GM19193 (cell line): ENCODE measurements at regions not wholly inside any gene's neighbourhood (a gene's known extent, or its start where the extent isn't known, plus 50 kb on each side); places are given as distances from the start of the nearest gene placed in this dataset.

Experiments
- POLR2A ChIP-seq: IDR thresholded peaks from 4 replicates; pipeline ENCODE4 v1.6.1; 2011; ENCODE audit not compliant: insufficient read depth, insufficient read length; ENCODE audit errors: extremely low read depth

DNA sequence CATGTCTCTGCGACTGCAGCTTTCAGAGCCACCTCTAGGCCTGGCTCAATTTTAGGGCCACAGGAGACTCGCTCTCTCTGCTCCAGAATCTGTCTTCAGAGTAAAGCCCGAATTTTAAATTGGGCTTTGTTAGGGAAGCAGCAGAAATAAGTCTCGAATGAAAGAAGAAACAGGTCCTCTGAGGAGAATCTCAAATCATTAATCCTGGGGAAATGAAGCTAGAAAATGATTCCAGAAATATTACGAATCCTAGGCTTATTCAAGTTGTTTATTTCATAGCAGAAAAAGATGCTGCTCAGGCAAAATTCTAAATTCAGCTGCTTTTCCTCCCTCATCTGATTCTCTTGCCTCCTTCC lies 114.2 kb upstream of the THBS1 start:
- no peak for TF ChIP-seq POLR2A

DNA sequence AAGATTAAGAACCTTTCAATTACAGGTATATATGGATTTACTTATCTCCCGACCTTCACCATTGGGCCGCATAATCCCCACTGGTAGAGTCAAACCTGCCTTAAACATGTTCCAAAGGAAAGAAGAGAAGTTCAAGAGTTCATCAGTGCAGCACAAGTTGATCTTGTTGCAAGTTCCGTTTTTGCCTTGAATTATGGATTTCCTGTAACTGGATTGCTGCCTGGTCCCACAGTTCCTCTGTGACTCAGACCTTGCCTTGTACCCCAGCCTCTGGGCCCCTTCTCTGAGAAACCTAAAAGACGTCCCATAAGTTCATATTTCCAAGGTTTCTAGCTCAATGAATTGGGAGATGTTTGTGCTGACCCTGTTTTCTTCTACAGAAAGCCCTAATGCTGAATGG lies 112.5 kb upstream of the THBS1 start:
- TF ChIP-seq POLR2A: no peak

DNA sequence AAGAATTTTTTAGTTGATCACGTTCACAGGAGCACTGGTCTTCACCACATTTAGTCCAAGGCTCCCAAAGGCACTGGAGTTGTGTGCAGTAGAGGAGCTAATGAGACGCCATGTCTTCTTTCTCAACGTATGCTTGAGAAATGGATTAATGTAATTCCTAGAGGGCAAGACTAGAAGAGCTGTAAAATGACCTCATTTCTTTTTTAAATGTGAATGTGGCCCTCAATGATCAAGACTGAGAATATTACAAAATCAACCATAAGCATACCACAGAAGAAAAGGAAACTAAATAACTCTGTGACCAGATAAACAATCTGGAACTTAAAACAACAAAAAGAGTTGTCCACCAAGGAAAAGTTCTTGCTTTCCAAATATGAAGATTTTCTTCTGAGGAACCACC lies 112.1 kb upstream of the THBS1 start:
- no peak for TF ChIP-seq POLR2A

DNA sequence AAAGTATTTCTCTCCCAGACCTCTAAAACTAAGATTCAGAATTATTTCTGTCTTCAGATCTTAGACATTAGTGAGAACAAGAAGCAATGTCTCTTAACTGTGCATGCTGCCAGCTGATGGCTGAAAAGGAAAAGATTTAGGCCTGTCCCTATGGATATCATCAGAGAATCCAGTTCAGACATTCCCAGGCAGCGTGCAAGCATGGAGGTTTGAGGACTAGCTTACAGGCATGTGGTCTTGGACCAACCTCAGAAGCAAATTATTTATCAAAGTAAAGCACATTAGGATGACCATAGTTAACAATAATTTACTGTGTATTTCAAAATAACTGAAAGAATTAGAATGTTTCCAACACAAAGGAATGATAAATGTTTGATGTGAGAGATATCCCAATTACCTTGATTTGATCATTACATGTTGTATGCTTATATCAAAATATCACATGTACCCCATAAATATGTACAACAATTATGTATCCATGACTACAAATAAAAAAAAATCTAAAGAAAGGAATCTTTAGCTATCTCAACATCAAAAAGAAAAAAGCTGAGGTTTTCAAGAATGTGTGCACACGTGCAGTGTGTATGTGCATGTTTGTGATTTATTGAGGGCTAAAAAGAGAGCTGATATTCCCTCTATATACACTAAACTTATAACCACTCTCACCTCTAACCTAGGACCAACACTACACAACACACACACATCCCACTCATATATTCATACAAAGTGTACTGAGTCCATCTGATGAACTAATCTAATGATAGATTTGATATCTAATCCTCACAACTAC lies 108.9 kb upstream of the THBS1 start:
- TF ChIP-seq POLR2A: no peak

DNA sequence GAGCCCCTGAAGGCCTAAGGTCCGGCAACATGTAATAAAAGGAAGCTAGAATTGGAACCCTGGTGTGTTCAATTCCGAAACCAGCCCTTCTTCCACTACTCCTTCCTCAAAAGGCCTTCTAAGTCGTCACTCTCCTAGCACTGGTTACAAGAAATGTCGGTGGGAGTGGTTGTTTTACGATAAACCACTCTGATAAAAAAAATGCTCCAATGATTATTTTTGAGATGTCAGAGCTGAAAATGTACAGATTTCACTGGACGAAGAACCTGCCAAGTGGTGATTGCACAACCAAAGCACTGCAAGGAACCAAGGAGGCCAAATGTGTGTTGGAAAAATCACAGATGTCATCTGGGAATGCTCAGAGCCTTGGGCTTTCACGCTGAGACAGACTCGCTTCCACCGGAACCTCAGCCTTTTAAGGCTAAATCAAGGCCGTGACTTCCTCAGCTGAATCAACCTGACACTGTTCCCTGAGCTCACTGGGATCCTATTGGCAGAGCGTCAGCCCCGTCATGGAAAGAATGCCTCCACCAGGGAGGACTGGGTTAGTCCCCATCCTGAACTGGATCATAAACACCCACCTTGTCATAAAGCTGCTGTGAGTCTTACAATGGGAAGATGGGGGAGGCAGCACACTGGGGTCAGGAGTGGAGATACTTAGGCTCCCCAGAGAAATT lies 108.1 kb upstream of the THBS1 start:
- no peak for TF ChIP-seq POLR2A

DNA sequence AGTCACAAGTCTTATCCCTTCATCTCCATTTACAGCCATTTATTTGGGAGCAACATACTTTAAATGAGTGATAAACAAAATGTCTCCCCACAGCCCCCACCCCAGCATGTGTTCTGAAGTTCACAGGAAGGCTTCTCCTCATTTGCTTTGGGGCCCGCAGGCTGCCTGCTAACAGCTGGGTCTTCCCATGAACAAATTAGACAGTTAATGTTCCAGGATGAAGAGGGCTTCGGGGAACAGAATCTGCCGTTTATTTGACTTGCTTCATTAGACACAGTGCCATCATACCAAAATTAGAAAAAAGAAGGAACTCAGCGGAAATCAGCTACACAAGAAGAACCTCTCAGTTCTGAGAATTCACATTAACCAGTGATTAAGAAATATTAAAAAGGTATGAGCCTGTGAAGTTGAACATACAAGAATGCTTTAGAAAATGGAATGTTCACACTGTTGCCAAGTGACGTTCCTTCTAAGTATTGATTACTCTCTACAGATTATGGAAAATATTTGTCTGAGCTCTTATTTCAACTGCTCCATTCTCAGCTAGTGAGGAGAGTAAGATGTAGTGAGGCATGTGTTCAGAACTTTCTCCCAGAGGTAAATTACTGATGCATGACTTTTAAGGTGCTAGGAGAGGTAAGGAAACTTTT lies 107.5 kb upstream of the THBS1 start:
- no peak for TF ChIP-seq POLR2A

DNA sequence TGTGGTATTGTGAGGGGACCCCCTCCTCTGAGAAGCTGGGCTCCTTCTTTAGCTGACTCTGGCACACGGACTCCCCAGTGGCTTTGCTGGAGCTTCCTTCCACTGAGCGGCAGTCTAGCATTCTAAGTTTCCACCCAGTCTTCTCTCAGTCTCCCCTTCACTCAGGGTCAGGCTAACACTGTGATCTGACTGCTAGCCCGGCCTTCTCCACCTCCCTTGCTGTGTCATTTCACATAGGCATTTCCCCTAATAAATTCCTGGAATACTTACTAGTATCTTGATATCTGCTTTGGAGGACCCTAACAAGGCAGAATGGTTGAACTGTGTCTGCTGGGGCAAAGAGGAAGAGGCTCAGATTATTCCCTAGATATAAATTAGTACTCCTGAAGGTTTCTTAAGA lies 106.2 kb upstream of the THBS1 start:
- TF ChIP-seq POLR2A: no peak

DNA sequence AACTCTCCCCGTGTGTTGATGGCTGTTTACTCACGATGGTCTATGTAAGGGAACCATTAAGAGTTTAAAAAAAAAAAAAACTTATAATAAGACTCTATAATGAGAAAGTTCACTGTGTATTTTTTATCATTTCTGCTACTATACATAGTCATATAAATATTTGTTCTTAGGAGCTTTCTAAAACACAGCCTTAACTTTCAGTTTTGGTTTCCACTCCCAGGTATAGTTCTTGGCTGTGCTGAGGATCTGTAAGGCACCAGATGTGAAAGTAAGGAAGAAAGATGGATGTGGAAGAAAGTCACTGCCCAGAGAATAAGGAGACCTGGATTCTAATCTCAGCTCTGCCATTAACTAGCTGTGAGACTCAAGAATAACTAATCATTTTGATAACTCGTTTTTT lies 101.9 kb upstream of the THBS1 start:
- TF ChIP-seq POLR2A: no peak

DNA sequence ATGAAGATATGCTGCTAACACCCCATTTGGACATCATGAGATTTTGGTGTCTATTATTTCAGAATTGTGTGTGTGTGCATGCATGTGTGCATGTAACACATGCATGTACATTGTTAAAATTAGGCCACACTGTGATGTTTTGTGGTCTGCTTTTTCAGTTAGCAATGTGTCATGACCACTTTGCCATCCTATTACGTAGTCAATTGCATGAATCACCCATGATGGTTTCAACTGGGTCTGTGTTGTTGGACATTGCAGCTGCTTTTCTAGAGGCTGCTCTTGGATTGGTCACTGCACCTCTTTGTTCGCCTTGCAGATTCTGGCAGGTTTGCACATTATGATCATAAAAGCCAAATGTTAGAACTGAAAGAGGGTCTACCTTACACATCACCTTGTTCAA lies 101.0 kb upstream of the THBS1 start:
- TF ChIP-seq POLR2A: no peak

DNA sequence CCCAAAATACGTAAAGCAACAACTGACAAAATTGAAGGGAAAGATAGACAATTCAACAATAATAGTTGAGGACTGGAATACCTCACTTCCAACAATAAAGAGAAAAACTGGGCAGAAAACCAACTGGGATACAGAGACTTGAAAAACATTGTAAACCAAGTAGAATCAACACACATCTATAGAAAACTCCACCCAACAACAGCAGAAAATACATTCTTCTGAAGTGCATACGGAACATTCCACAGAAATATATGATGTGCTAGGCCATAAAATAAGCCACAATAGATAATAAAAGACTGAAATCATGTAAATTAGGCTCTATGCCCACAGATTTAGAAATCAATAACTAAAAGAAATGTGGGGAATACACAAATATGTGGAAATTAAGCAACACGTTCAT lies 98.4 kb upstream of the THBS1 start:
- TF ChIP-seq POLR2A: no peak

DNA sequence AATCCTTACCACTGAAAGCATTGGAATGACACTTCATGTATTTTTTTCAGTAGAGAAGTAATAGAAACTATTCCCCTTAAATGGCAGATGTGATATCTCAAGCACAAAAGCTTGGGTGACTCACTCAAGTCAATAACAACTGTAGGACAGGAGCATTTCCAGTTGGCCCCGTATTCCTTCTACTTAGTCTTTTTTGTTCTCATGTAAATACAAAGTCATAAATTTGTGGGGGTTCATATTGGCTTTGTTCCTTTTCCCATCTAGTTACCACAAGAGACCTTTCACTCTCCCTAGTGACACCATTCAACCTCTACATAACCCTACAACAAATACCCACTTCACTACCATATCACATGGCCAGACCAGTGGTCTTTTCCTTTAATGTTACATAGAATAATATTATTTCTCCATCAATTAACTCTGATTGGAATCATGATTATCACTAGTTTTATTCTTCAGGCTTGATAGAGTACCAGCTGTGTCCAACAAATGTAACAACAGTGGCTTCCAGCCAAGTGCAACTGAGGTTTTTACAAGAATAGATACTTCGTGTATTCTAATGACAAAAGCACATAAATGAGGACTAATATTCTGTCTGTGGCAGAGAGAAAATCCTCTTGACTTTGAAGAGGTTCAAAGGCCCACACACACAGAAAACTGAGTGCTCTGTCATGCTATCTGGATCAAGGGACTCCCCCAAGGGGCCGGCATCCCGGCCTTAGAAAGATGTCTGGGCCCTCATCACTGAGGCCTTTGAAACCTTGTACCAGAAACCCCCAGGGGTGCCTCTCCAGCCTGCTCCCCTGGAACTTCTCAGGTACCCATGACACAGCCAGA lies 94.0 kb upstream of the THBS1 start:
- no peak for TF ChIP-seq POLR2A

DNA sequence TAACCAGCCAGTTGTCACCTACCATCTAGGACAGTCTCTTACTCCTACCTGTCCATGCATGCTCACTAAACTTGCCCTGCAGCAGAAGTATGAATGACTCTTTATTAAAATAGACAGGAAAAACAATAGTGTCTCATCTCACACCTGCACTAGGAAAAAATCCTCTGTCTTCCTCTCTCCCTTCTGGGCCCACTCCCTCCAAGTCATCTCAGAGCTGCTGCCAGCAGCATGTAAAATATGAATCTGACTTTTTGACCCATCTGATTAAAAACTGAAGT lies 93.5 kb upstream of the THBS1 start:
- TF ChIP-seq POLR2A: no peak

DNA sequence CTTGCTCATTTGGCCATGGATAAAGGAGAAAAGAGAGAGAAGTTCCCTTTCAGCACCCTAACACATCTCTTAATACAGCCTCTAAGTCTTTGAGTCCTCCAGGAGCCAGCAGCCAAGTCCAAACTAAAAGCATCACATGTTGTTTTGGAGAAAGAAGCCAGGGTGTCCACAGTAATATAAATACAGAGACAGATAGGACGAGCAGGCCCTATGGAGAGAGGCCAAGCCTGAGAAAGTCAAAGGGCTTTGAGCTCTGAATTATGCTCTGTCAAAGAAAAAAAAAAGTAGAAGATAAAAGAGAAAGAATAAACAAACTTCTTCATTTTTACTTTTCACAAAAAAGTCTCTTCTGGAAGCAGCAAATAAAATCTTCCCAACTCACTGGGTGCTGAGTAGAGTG lies 92.4 kb upstream of the THBS1 start:
- no peak for TF ChIP-seq POLR2A

DNA sequence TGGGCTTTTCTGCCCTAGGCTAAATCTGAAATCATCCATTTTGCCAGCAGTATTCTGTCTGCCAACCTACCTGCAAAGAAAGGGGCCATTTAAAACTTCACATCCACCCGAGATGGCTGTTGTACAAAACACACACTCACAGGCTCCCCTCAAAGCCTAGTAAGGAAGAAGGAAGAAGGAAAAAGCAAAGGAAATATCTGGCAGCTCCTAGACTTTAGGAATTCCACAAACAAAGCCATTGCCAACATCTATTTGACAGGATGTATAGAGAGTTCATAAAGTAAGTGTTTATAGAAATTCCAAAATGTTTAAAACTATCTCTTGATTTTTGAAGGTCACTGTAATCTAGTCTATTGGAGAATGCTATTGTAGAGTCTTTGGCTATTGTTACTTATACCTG lies 91.9 kb upstream of the THBS1 start:
- no peak for TF ChIP-seq POLR2A

DNA sequence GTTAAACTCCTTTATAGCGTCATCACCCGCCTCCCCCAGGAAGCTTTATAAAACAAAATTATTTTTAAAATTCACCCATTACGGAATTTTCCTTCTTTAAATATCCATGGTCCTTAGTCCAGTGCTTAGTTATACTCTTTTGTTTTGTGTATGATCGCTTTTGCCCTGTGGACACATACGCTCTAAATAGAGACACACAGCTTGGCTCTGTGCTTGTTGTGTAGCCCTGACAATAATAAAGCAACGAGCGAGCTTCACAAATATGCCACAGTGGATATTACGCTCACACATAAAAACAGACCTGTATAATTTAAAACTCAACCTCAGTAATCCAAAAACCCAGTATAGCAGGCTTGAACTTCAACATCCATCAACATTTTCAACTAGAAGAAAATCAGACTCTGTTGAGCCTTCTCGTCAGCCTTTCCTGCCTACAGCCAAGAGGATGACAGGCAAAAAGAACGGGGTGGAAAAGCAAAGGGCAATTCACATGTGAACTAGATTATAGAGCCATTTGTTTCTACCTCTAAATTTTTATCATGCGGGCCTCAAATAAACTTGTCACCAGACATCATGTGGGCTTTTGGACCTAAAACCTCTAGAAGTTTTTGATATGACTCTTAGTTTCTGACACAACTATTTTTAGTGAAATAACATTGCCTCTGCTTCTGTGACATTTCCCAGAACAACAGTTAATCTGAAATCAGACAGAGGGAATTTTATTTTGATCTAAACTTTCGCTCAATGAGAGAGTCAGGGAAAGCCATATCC lies 89.6 kb upstream of the THBS1 start:
- TF ChIP-seq POLR2A: no peak
